HG03378 (cell line): ENCODE measurements at regions not wholly inside any gene's neighbourhood (a gene's known extent, or its start where the extent isn't known, plus 50 kb on each side); places are given as distances from the start of the nearest gene placed in this dataset.

Source experiments
- ATAC-seq: cut with Tn5 transposase; IDR thresholded peaks from one replicate; pipeline ENCODE4 v1.9.1; 2021; ENCODE audit warnings: mild to moderate bottlenecking, moderate library complexity; ENCODE audit not compliant: unreplicated experiment

- no peak for ATAC-seq
These were observed 721.2 kb downstream of the GALR1 start for GRCh38 chr18:77970814-77971213.

GRCh38 chr18:77973745-77974144 lies 724.1 kb downstream of the GALR1 start:
- ATAC-seq, result no peak

- no peak for ATAC-seq
These were observed 724.7 kb downstream of the GALR1 start for GRCh38 chr18:77974329-77974728.

- ATAC-seq, result no peak
These were observed 727.7 kb downstream of the GALR1 start for GRCh38 chr18:77977331-77977730.

GRCh38 chr18:77980275-77980674 lies 730.6 kb downstream of the GALR1 start:
- no peak for ATAC-seq

GRCh38 chr18:77981874-77982273 lies 732.2 kb downstream of the GALR1 start:
- ATAC-seq, result no peak

GRCh38 chr18:77983270-77983669 lies 733.6 kb downstream of the GALR1 start:
- ATAC-seq, result no peak

GRCh38 chr18:77984178-77984577 lies 734.5 kb downstream of the GALR1 start:
- no peak for ATAC-seq

GRCh38 chr18:77984833-77985232 lies 735.2 kb downstream of the GALR1 start:
- ATAC-seq, result no peak

- ATAC-seq, result no peak
These were observed 736.1 kb downstream of the GALR1 start for GRCh38 chr18:77985526-77986281.

- no peak for ATAC-seq
These were observed 740.5 kb downstream of the GALR1 start for GRCh38 chr18:77990131-77990530.

GRCh38 chr18:77990901-77991300 lies 741.3 kb downstream of the GALR1 start:
- ATAC-seq, result no peak

- no peak for ATAC-seq
These were observed 742.4 kb downstream of the GALR1 start for GRCh38 chr18:77992057-77992456.

GRCh38 chr18:77993188-77993981 lies 743.7 kb downstream of the GALR1 start:
- ATAC-seq, result no peak

GRCh38 chr18:77995593-77995992 lies 745.9 kb downstream of the GALR1 start:
- no peak for ATAC-seq

- ATAC-seq, result no peak
These were observed 747.1 kb downstream of the GALR1 start for GRCh38 chr18:77996737-77997136.

GRCh38 chr18:78001811-78002210 lies 752.2 kb downstream of the GALR1 start:
- ATAC-seq, result no peak

- no peak for ATAC-seq
These were observed 756.5 kb downstream of the GALR1 start for GRCh38 chr18:78006006-78006773.

- ATAC-seq, result no peak
These were observed 757.2 kb downstream of the GALR1 start for GRCh38 chr18:78006774-78007260.

GRCh38 chr18:78010363-78010762 lies 760.7 kb downstream of the GALR1 start:
- ATAC-seq, result no peak

- ATAC-seq, result no peak
These were observed 768.2 kb downstream of the GALR1 start for GRCh38 chr18:78017869-78018268.
